ENCODE measurements at regions not wholly inside any gene's neighbourhood (a gene's known extent, or its start where the extent isn't known, plus 50 kb on each side); places are given as distances from the start of the nearest gene placed in this dataset.
A peak's percentile ranks its signal among the peaks of the same experiment; 100 is the strongest.

DNA sequence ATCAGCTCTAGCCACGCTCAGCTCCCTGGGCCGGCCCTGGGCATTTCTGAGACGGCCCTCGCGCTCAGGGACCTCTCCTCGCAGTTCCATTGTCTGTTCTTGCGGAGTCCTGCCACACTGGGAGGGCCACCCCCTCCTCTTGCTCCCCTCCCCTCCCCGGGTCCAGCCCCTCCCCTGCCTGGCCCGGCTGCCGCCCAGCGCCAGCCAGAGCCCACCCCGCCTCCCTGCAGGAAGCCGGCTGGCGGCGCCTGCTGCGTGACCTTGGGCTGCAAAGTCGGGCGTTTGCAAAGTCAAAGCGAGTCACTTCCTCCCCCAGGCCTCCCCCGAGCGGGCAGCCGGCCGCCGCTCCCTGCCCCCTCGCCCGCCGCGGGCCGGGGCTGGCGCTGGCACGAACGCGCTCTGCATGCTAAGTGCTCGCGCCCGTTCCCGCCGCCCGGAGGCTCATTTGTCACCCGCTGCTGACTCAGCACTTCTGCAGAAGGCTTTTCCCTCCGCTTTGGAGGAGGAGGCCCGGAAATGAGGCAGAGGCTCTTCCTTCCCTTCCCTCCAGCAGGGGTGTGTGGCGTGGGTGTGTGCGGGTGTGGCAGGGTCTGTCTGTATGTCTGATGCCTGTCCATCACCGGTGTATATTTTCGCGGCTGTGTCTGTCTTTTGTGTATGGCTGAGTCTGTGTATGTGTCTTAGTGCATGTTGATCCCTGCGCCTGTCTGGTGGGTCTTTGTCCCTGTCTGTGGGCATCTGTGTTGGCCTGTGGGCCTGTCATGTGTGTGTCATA lies 72.0 kb downstream of the IRF2BPL start:
- peaks cover 17% of the 10 kb centered on the region for H3K36me3 Mint-ChIP-seq (ENCODE audit: insufficient read depth)
- peaks cover 59% of the 10 kb centered on the region for H3K4me1 Mint-ChIP-seq
- ATAC-seq (replicated peaks; ENCODE audit: extremely low read depth, poor library complexity, severe bottlenecking) = peak; percentile 75
- DNase-seq (ENCODE audit: low spot score in 2 of 2) = peak; percentile 72 to 89
- H3K27ac Mint-ChIP-seq (ENCODE audit: low read depth) = peak overlapping the region; percentile 98
- H3K27me3 Mint-ChIP-seq = no peaks in the 10 kb centered on the region
- no peaks in the 10 kb centered on the region for H3K9me3 Mint-ChIP-seq
- H3K4me3 Mint-ChIP-seq = peak overlapping the region; percentile 82

DNA sequence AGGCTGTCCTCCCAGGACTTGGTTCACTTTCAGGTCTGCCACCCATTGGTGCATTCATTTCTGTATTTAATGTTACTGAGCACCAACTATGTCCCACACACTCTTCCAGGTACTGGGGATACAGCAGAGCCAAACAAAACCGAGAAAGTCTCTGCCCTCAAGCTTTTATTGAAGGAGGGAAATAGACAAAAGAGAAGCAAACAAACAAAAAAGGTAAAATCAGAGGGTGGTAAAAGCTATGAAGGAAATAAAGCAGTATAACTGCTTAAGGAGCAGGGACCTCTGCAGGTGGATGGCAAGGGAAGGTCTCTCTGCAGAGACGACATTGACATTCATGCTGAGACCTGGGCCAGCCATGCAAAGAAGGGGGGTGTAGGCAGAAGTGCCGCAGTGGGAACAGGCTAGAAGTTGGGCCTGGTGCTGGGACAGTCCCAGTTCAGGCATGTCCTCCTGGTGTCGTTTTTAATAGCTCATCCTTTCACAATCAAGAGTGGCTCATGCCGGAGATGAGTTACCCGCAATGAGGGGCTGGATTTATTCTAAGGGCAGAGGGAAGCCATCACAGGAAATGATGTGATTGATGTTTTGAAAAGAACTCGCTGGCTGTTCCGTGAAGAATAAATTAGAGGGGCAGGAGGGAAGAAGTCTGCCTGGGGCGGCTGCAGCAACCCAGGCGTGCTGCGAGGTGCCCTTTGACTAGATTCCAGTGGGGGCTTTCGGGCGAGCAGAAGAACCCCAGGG lies 72.8 kb downstream of the IRF2BPL start:
- H3K9me3 Mint-ChIP-seq = no peaks in the 10 kb centered on the region
- peak; percentile 59 for ATAC-seq (replicated peaks; ENCODE audit: extremely low read depth, poor library complexity, severe bottlenecking)
- peak overlapping the region; percentile 82 for H3K4me3 Mint-ChIP-seq
- H3K36me3 Mint-ChIP-seq (ENCODE audit: insufficient read depth) = peaks cover 18% of the 10 kb centered on the region
- no peaks in the 10 kb centered on the region for H3K27me3 Mint-ChIP-seq
- peaks cover 52% of the 10 kb centered on the region for H3K4me1 Mint-ChIP-seq
- peak overlapping the region; percentile 98 for H3K27ac Mint-ChIP-seq (ENCODE audit: low read depth)
- DNase-seq (ENCODE audit: low spot score in 2 of 2) = peak; percentile 48 to 58

DNA sequence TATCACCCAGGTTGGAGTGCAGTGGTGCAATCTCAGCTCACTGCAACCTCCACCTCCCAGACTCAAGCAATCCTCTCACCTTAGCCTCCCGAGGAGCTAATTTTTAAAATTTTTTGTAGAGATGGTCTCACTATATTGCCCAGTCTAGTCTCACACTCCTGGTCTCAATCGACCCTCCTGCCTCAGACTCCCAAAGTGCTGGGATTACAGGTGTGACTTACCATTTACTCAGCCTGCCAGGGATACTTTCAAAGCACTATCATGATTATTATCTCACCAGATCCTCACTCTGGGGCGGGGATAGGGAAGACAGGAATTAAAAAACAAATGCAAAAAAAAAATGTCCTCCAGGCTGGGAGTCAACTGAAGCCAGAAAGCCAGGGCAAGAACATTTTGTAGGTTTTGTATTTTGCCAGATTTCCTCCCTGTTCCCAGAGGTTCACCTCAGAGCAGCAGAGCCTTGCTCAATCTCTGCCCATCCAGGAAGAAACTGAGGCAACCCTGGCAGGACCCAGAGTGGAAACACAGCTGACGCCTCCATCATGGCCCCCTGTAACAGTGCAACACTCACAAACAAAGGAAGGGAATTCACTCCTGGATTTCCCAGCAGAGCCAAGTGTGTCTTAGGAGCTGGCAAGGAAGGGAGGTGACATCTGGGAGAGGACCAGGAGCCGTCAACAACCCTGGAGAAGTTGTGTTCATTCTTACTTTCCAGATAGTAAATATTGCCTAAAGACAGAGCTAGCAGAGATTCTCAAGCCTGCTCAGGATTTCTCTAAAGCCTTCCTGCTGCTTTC lies 73.9 kb downstream of the IRF2BPL start:
- ATAC-seq (replicated peaks; ENCODE audit: extremely low read depth, poor library complexity, severe bottlenecking) = no peak
- Mint-ChIP-seq H3K27me3 (no peaks in the 10 kb centered on the region), H3K27ac (ENCODE audit: low read depth) (peak overlapping the region; percentile 98), H3K4me3 (no peak overlapping the region), H3K9me3 (no peaks in the 10 kb centered on the region), H3K4me1 (peaks cover 45% of the 10 kb centered on the region), H3K36me3 (ENCODE audit: insufficient read depth) (peaks cover 13% of the 10 kb centered on the region)
- DNase-seq (ENCODE audit: low spot score in 2 of 2) = no peak

DNA sequence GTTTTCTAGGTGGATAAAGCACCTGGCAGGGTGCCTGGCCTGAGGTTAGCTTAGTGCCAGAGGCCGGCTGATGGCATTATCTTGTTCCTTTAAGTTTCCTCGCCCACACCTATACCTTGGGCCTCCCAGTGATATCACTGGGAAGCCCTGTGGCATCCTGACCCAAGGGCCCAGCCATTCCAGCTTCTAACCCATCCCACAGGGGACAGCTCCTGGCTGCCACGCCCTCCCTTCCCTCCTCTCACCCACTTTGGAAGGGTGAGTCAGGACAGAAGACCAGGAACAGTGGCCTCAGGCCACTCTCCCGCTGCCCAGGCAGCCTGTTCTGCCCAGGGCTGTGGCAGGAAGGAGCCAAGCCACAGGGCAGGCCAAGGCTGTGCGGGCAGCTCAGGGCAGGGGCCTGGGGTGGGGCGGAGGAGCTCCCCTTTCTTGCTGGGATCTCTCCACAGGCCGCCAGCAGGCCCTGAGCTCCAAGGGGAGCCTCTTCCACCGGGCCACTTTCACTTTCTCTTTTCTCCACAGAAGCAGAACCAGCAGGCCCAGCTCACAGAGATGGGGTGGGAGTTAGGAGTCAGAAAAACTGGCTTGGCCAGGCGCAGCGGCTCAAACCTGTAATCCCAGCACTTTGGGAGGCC lies 75.1 kb downstream of the IRF2BPL start:
- Mint-ChIP-seq H3K4me1 (peaks cover 40% of the 10 kb centered on the region), H3K9me3 (no peaks in the 10 kb centered on the region), H3K4me3 (peak overlapping the region; percentile 52), H3K27ac (ENCODE audit: low read depth) (peak overlapping the region; percentile 74), H3K36me3 (ENCODE audit: insufficient read depth) (peaks cover 13% of the 10 kb centered on the region), H3K27me3 (no peaks in the 10 kb centered on the region)
- ATAC-seq (replicated peaks; ENCODE audit: extremely low read depth, poor library complexity, severe bottlenecking) = no peak
- no peak for DNase-seq (ENCODE audit: low spot score in 2 of 2)

DNA sequence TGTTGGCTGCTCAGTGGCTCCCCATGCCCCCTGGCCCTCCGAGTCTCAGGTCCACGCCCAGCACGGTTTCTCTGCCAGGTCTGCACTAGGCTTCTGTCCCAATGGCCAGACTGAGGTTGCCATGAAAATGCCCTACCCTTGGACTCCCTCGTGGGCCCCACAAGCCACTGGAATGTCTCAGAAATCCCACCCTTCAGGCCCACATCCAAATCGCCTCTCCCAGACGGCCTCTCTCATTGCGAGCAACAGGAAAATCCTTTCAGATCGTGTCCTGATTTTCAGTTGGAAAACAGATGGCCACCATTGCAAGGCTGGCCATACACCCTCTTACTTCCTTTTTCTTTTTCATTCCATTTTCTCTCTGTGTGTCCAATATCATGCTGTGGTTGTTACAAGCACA lies 77.3 kb downstream of the IRF2BPL start:
- H3K9me3 Mint-ChIP-seq = no peaks in the 10 kb centered on the region
- DNase-seq (ENCODE audit: low spot score in 2 of 2) = no peak
- H3K27me3 Mint-ChIP-seq = no peaks in the 10 kb centered on the region
- H3K27ac Mint-ChIP-seq (ENCODE audit: low read depth) = no peak overlapping the region
- ATAC-seq (replicated peaks; ENCODE audit: extremely low read depth, poor library complexity, severe bottlenecking) = no peak
- H3K4me1 Mint-ChIP-seq = peaks cover 39% of the 10 kb centered on the region
- no peak overlapping the region for H3K4me3 Mint-ChIP-seq
- H3K36me3 Mint-ChIP-seq (ENCODE audit: insufficient read depth) = peaks cover 13% of the 10 kb centered on the region

DNA sequence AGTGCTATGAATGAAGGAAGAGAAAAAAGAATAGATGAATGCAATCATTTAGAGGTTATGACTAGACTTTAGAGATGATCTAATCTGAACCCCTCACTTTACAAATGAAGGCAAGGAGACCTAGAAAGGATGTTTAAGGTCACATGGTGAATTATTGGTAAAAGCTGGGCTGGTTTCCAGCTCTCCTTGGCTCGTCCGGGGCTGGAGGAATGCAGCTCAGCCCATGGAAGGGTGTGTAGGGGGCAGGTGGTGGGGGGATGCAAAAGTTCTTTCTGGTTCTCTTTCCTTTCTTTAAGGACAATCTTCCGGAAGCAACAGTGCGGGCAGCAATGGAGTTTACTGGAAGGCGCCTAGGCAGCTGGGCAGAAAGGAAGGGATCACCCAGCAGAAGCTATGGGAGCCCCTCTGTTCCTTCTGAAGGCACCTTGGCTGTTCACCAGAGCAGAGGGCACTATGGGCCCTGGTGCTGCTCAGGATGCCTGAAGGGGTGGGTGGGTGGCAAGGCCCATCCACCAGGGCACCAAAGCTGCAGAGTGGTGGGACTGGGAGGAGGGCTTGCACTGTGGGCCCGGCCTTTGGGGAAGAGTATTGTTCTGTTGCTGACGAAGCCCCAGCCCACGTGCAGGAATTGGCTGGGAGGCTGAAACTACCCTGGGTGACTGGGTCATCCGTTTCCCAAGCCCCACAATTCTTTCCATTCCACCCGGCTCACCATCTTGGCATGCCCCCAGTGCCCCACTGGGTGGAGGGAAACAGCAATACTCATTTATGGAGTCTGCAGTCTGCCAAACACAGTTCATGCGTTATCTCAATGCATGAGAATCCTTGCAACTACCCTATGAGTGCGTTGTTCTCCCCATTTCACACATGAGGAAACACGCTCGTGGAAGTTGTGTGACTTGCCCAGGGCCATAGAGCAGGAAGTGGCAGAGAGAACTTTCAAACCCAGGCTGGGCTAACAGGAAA lies 78.2 kb downstream of the IRF2BPL start:
- H3K27ac Mint-ChIP-seq (ENCODE audit: low read depth) = no peak overlapping the region
- peaks cover 7% of the 10 kb centered on the region for H3K36me3 Mint-ChIP-seq (ENCODE audit: insufficient read depth)
- no peak overlapping the region for H3K4me3 Mint-ChIP-seq
- DNase-seq (ENCODE audit: low spot score in 2 of 2) (no peak), ATAC-seq (replicated peaks; ENCODE audit: extremely low read depth, poor library complexity, severe bottlenecking) (no peak)
- H3K27me3 Mint-ChIP-seq = no peaks in the 10 kb centered on the region
- no peaks in the 10 kb centered on the region for H3K9me3 Mint-ChIP-seq
- H3K4me1 Mint-ChIP-seq = peaks cover 30% of the 10 kb centered on the region

DNA sequence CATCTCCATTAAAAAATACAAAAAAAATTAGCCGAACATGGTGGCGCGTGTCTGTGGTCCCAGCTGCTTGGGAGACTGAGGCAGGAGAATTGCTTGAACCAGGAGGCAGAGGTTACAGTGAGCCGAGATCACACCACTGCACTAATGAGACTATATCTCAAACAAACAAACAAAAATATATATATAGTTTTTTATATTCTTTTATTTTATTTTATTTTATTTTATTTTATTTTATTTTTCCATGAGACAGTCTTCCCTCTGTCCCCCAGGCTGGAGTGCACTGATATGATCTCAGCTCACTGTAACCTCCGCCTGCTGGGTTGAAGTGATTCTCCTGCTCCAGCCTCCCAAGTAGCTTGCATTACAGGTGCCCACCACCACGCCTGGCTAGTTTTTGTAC lies 79.5 kb downstream of the IRF2BPL start:
- H3K27ac Mint-ChIP-seq (ENCODE audit: low read depth) = no peak overlapping the region
- no peak for ATAC-seq (replicated peaks; ENCODE audit: extremely low read depth, poor library complexity, severe bottlenecking)

DNA sequence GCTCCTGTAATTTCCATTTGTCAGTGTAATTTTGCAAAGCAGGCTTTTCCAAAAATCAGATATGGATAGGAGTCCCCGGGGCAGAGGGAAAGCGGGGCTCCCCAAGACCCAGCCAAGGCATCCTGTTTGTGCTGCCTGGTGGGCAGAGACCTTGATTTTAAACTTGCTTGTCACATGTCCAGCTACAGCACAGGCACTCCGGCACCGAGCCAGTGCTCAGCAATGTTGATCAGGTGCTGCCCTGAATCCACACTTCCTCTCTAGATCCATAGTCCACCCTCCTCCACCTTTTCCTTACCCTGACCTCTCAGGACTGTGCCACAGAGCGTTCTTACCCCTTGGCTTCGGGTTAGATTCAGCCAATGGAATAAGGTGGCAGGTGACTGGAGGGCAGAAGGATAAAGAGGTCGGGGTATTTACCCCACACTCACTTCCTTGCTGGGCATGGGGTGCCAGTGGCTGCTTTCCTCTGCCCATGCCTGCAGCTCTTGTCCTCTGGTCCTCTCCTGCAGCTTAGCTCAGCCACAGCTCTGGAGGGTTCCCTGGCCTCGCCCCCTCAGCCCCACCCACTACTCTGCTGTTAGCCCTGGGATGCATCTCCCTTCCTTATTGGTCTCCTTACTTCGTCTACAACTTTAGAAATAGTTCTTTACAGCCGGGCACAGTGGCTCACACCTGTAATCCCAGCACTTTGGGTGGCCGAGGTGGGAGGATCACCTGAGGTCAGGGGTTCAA lies 80.1 kb downstream of the IRF2BPL start:
- no peak overlapping the region for H3K4me3 Mint-ChIP-seq
- no peaks in the 10 kb centered on the region for H3K27me3 Mint-ChIP-seq
- no peak overlapping the region for H3K27ac Mint-ChIP-seq (ENCODE audit: low read depth)
- H3K36me3 Mint-ChIP-seq (ENCODE audit: insufficient read depth) = peaks cover 7% of the 10 kb centered on the region
- H3K9me3 Mint-ChIP-seq = no peaks in the 10 kb centered on the region
- DNase-seq (ENCODE audit: low spot score in 2 of 2) (no peak), ATAC-seq (replicated peaks; ENCODE audit: extremely low read depth, poor library complexity, severe bottlenecking) (no peak)
- H3K4me1 Mint-ChIP-seq = peaks cover 24% of the 10 kb centered on the region

More for the DNA sequence above, 79.5 kb downstream of the IRF2BPL start:
- no peaks in the 10 kb centered on the region for H3K27me3 Mint-ChIP-seq
- H3K4me1 Mint-ChIP-seq = peaks cover 28% of the 10 kb centered on the region
- H3K36me3 Mint-ChIP-seq (ENCODE audit: insufficient read depth) = peaks cover 7% of the 10 kb centered on the region
- H3K9me3 Mint-ChIP-seq = no peaks in the 10 kb centered on the region
- no peak overlapping the region for H3K4me3 Mint-ChIP-seq
- DNase-seq (ENCODE audit: low spot score in 2 of 2) = no peak

DNA sequence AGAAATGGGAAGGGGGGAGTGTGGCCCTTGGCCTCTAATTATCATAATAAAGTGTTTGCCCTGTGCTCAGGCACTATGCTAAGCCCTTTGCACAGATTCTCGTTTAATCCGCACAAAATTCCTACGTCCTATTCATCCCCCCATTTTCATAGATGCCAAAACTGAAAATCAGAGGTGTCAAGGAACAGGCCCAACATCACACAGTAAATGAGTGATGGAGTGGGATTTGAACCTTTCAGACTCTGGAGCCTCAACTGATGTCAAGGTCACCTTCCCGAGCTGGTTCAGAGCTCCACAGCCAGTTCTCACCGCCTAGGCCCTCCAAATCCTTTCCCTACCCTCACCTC lies 80.7 kb downstream of the IRF2BPL start:
- ATAC-seq (replicated peaks; ENCODE audit: extremely low read depth, poor library complexity, severe bottlenecking) (no peak), DNase-seq (ENCODE audit: low spot score in 2 of 2) (no peak)
- H3K27ac Mint-ChIP-seq (ENCODE audit: low read depth) = no peak overlapping the region
- peaks cover 7% of the 10 kb centered on the region for H3K36me3 Mint-ChIP-seq (ENCODE audit: insufficient read depth)
- no peaks in the 10 kb centered on the region for H3K9me3 Mint-ChIP-seq
- H3K27me3 Mint-ChIP-seq = no peaks in the 10 kb centered on the region
- peak overlapping the region; percentile 31 for H3K4me3 Mint-ChIP-seq
- H3K4me1 Mint-ChIP-seq = peaks cover 23% of the 10 kb centered on the region

DNA sequence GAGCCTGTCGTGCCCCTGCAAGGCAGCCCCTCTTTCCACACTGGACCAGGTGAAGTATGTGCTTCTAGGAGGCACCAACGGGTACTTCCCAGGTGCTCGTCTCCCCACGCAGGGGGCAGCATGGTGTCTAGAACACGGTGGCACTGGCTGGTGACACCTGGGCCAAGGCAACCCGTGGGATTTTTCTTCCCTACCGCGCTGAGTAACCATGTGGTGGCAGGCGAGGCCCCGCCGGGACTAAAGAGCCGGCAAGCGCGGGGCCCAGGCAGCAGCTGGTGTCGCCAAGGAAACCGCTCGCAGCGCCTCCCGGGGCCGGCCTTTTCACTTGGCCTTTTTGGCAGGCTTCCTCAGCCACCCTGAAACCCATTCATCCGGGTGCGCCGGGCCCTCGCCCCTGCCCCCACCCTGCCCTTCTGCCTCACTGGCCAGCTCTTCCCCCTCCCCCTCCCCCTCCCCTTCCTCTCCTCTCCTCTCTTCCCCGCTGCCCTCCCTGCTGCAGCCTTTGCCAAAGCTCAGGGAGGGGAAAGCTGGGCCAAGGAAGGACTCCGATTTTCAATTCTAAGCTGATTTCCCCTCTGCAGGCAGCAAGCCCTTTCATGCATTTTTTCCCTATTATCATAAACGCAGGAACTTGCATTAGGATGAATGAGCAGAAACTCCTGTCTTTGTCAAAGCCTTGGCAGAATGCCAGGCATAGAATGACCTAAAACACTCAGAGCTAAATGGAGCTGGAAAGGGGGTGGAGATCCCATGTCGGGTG lies 81.2 kb downstream of the IRF2BPL start:
- Mint-ChIP-seq H3K4me1 (peaks cover 23% of the 10 kb centered on the region), H3K4me3 (peak overlapping the region; percentile 31), H3K9me3 (no peaks in the 10 kb centered on the region), H3K27me3 (no peaks in the 10 kb centered on the region), H3K27ac (ENCODE audit: low read depth) (peak overlapping the region; percentile 85), H3K36me3 (ENCODE audit: insufficient read depth) (peaks cover 7% of the 10 kb centered on the region)
- DNase-seq (ENCODE audit: low spot score in 2 of 2) (peak; percentile 52 to 68), ATAC-seq (replicated peaks; ENCODE audit: extremely low read depth, poor library complexity, severe bottlenecking) (peak; percentile 93)

DNA sequence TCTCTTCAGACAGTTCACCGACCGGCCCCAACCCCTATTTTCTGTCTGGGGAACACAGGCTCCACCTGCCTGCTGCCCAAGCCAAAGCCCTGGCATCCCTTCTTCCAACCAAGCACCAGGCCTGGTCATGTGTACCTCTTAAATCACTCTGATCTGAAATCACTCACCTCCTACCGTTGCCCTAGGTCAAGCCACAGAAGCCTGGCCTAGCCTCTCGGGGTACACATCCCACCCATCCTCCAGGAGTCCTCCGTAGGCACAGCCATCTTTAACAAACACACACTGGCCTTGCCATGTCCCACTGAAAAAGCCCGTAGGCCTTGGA lies 81.8 kb downstream of the IRF2BPL start:
- Mint-ChIP-seq H3K4me3 (no peak overlapping the region), H3K4me1 (peaks cover 23% of the 10 kb centered on the region), H3K27ac (ENCODE audit: low read depth) (peak overlapping the region; percentile 85), H3K36me3 (ENCODE audit: insufficient read depth) (peaks cover 7% of the 10 kb centered on the region), H3K27me3 (no peaks in the 10 kb centered on the region), H3K9me3 (no peaks in the 10 kb centered on the region)
- DNase-seq (ENCODE audit: low spot score in 2 of 2) (no peak), ATAC-seq (replicated peaks; ENCODE audit: extremely low read depth, poor library complexity, severe bottlenecking) (no peak)

All from central memory CD8-positive, alpha-beta T cell (primary cell).